Transverse colon (tissue), 4 donors: ENCODE measurements at regions not wholly inside any gene's neighbourhood (a gene's known extent, or its start where the extent isn't known, plus 50 kb on each side); places are given as distances from the start of the nearest gene placed in this dataset.

Experiments used
- DNase-seq: peaks from one replicate; pipeline ENCODE4 v3.0.0-alpha.2; 2019
- H3K27ac ChIP-seq, 4 donors: fragments of 200-600 bp; sonication (generic); 2 replicates each; pipeline ENCODE4 v1.5.1; 2016 to 2018; ENCODE audit warnings: inconsistent platforms in 4 of 4
- H3K27me3 ChIP-seq: fragments of 200-600 bp; sonication (generic); 2 replicates; pipeline ENCODE4 v1.5.1; 2017; ENCODE audit warnings: inconsistent platforms
- H3K36me3 ChIP-seq, 4 donors: fragments of 200-600 bp; sonication (generic); 2 replicates each; pipeline ENCODE4 v1.5.1; 2017 to 2019; ENCODE audit warnings: inconsistent platforms in 4 of 4
- H3K4me1 ChIP-seq, 4 donors: fragments of 200-600 bp; sonication (generic); 2 replicates each; pipeline ENCODE4 v1.5.1; 2017 to 2020; ENCODE audit warnings: inconsistent platforms in 4 of 4
- H3K4me3 ChIP-seq, 4 donors: fragments of 200-600 bp; sonication (generic); 1 replicate in 1 of 4; 2 replicates in 3 of 4; pipeline versions ENCODE4 v1.5.1 to v1.6.1; 2017 to 2019; ENCODE audit warnings: inconsistent platforms in 4 of 4
- H3K9me3 ChIP-seq, 2 donors: fragments of 200-600 bp; sonication (generic); 2 replicates each; pipeline ENCODE4 v1.5.1; 2017 to 2019; ENCODE audit warnings: inconsistent platforms in 2 of 2
- EP300 ChIP-seq: sonication (generic); formaldehyde crosslinking; IDR thresholded peaks from one replicate; pipeline ENCODE4 v1.6.1; 2017; ENCODE audit warnings: antibody characterized with exemption, low read depth
- POLR2A ChIP-seq: fragments of 450-650 bp; IDR thresholded peaks from one replicate; pipeline ENCODE4 v1.6.1; 2016; ENCODE audit warnings: antibody characterized with exemption, mild to moderate bottlenecking, moderate library complexity
- POLR2AphosphoS5 ChIP-seq, 3 donors: sonication (generic); formaldehyde crosslinking; IDR thresholded peaks; one replicate each; pipeline ENCODE4 v1.6.1; 2016; ENCODE audit warnings: antibody characterized with exemption in 3 of 3
- WGBS, 2 donors: methylation state at CpG; one replicate each; pipeline ENCODE4 v1.1.5; 2018; ENCODE audit warnings: low coverage in 1 of 2; 5-methylcytosine and 5-hydroxymethylcytosine counted together
- in situ Hi-C, 4 donors: fragments of 200-750 bp; cut with MboI; loops; one replicate each; pipeline versions ENCODE4 v1.15.0 to v1.15.1; 2017; ENCODE audit warnings: low sequenced_read_pairs in 3 of 4, low pct_ligation_motif_present in 1 of 4, low pct_unique_long_range_greater_than_20kb in 1 of 4
- intact Hi-C: fragments of 100-400 bp; cut with DNase I; formaldehyde crosslinking; loops from one replicate; pipeline ENCODE4 v1.15.1; 2023; ENCODE audit warnings: low total_unique reads
- TF ChIP-seq, protein P1 (sequence below), 5 experiments: fragments of 200-600 bp in 3 of 5; fragments of 450-650 bp in 2 of 5; sonication (generic) in 3 of 5; IDR thresholded peaks; 1 replicate in 2 of 5; 2 replicates in 3 of 5; pipeline ENCODE4 v1.5.1; 2016 to 2017; ENCODE audit warnings: antibody characterized with exemption in 5 of 5, inconsistent platforms in 3 of 5, mild to moderate bottlenecking in 2 of 5, moderate library complexity in 1 of 5

DNA sequence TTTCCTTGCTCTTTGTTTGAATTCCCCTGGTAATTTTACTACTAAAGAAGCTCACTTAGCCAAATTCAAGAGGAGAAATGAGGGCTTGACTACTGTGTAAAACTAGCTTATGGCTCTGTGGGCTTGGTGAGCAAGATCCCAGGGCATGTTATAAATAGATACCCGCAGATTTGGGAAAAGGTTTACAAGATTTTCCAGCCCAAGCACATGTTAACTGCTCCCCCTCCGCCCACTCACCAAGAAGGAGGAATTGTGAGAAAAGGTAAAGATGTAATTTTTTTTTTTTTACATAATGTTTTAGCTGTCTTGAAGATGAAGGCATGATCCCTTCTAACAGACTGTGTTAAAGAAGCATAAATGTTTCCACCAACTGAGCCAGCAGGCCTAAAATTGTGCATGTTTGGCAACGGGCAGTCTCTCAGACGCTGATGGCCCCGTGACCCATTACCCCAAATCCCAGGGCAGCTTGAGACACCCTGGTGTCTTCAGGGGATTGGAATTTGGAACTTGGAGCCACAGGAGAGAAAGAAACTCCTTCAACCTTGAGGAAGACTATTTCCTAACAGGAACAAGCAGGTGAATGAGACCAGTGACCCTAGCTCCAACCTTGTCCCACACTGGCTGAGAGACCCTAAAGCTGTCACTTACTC, 429.8 kb upstream of the CELF2 start:
- 64 to 76% methylated on average over 5 of the region's 5 CpGs for WGBS, 2 donors
- intact Hi-C loops: no loop called here
- in situ Hi-C loops: no loop called here
- Histone ChIP-seq H3K36me3 (no peaks in the 10 kb centered on the region), H3K9me3 (no peaks in the 10 kb centered on the region), H3K27me3 (no peaks in the 10 kb centered on the region), H3K4me3 (no peak overlapping the region), H3K4me1 (no peaks in the 10 kb centered on the region), H3K27ac (no peak overlapping the region)
- DNase-seq: no peak
- TF ChIP-seq POLR2AphosphoS5 (IDR thresholded peaks at IDR 0.05) (no peak), EP300 (no peak), POLR2A (no peak)
- TF ChIP-seq, protein P1, sequence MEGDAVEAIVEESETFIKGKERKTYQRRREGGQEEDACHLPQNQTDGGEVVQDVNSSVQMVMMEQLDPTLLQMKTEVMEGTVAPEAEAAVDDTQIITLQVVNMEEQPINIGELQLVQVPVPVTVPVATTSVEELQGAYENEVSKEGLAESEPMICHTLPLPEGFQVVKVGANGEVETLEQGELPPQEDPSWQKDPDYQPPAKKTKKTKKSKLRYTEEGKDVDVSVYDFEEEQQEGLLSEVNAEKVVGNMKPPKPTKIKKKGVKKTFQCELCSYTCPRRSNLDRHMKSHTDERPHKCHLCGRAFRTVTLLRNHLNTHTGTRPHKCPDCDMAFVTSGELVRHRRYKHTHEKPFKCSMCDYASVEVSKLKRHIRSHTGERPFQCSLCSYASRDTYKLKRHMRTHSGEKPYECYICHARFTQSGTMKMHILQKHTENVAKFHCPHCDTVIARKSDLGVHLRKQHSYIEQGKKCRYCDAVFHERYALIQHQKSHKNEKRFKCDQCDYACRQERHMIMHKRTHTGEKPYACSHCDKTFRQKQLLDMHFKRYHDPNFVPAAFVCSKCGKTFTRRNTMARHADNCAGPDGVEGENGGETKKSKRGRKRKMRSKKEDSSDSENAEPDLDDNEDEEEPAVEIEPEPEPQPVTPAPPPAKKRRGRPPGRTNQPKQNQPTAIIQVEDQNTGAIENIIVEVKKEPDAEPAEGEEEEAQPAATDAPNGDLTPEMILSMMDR (IDR thresholded peaks at IDR 0.05): no peak

DNA sequence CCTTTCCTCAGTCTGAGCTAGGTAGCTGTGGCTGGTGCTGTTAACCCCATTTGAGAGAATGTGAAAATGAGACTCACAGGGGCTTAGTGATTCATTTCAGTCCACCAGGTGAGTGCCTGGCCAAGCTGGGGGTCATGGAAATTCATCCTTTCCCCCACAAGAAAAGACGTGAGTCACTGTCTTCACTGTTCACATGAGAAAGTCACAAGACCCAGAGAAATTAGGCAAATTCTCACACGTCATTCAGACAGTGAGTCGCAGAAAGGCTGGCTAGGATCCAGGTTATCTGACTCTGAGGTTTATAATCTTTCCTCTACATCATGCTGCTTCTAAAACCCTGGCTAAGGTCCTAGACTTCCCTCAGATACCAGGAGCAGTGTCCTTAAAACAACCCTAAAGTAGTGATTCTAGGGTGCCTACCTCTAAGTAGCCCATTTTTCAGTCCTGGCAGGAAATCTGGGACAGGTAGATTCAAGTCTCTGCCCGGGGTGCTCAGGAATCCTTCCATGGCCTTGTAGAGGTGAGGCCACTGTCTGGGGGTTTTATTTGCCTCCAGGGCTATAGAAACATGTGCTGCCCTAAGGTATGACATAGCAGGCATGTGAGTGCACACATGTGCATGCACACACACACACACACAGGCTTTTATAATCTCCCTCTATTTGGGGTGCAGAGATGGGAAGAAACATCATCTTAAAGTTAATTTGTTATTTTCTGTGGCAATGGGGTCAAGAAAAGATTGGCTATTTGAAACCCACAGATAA, 427.9 kb upstream of the CELF2 start:
- TF ChIP-seq POLR2AphosphoS5 (IDR thresholded peaks at IDR 0.05) (no peak), POLR2A (no peak), EP300 (no peak)
- TF ChIP-seq, protein P1 (IDR thresholded peaks at IDR 0.05): no peak
- in situ Hi-C loops (no loop called here), intact Hi-C loops (no loop called here)
- 47 to 50% methylated on average over 2 to 4 of the region's 4 CpGs for WGBS, 2 donors
- Histone ChIP-seq H3K4me1 (no peaks in the 10 kb centered on the region), H3K4me3 (no peak overlapping the region), H3K27me3 (no peaks in the 10 kb centered on the region), H3K9me3 (no peaks in the 10 kb centered on the region), H3K27ac (no peak overlapping the region), H3K36me3 (no peaks in the 10 kb centered on the region)
- no peak for DNase-seq

DNA sequence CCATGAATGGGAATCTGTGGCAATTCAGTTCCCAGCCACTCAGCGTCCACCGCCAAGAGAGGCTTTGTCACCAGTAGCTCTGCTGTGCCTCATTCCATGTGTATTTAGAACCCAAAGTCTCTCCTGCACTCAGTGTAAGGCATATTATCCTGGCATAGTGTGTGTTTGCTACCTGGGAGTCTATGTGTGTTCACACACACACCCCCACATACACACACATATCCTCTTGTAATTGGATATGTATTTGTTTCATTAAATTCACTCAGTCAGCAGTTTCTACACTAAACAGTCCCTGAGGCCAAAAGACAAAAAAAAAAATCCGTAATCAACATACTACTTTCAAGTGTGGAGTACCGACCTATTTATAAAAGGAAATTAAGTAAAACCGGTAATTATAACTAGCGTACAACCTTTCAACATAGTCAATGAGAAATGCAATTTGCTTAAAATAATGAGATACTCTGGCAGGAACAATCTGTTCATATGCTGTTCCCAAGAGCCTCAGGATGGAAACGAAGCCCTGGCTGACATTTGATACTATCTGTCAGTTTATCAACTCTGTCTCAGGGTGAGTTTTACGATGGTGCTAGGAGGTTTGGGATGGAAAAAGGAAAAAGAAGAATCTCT, 425.8 kb upstream of the CELF2 start:
- Histone ChIP-seq H3K27me3 (no peaks in the 10 kb centered on the region), H3K9me3 (no peaks in the 10 kb centered on the region), H3K36me3 (no peaks in the 10 kb centered on the region), H3K4me3 (no peak overlapping the region), H3K4me1 (no peaks in the 10 kb centered on the region), H3K27ac (no peak overlapping the region)
- in situ Hi-C loops (no loop called here), intact Hi-C loops (no loop called here)
- no peak for DNase-seq
- TF ChIP-seq POLR2A: no peak
- no peak for TF ChIP-seq EP300
- WGBS, 2 donors: 78 to 81% methylated on average over 8 of the region's 8 CpGs

DNA sequence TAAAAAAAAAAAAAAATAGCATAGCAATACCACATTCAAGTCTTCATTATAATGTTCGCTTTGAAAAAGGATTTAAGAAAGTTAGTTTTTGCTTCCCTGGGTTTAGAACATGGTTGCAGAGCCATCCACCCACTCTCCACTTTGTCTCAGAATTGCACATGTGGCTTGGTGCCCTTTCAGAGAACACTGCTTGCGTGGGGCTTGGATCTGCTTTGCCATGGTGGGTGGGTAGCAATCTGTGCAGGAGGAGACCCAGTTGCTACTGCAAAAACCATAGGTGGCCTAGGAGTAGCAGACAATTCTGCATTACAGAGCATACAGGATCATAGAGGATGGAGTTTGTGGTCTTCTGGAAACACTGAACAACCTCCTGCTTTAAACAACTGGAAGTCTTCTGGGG, 421.4 kb upstream of the CELF2 start:
- TF ChIP-seq POLR2AphosphoS5 (IDR thresholded peaks at IDR 0.05) (no peak), POLR2A (no peak), EP300 (no peak)
- H3K9me3 ChIP-seq: no peaks in the 10 kb centered on the region
- intact Hi-C loops (no loop called here), in situ Hi-C loops (no loop called here)
- H3K4me3 ChIP-seq: no peak overlapping the region
- no peaks in the 10 kb centered on the region for H3K36me3 ChIP-seq
- H3K27ac ChIP-seq: no peak overlapping the region
- WGBS, 2 donors: 78 to 93% methylated on average over 1 to 2 of the region's 2 CpGs
- H3K27me3 ChIP-seq: no peaks in the 10 kb centered on the region
- DNase-seq: no peak
- H3K4me1 ChIP-seq: no peaks in the 10 kb centered on the region

DNA sequence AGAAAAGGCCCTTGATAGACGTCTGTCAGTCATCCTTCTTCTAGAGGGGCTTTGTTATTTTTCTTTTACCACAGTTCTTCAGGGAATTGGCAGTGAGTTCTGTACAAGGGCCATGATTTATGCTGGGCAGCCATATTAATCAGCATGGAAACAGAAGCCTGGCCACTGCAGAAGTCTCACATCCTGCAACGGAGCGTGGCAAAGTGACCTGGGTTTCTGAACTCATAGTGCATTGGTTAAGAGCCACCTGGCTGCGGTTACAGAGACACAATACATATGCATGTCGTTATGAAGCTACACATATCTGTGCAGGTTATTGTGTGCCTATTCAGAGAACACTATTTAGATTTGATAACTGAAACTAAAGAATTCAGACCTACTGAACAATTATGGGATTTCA, 419.4 kb upstream of the CELF2 start:
- H3K36me3 ChIP-seq: no peaks in the 10 kb centered on the region
- H3K9me3 ChIP-seq: no peaks in the 10 kb centered on the region
- H3K27ac ChIP-seq: no peak overlapping the region
- no peaks in the 10 kb centered on the region for H3K4me1 ChIP-seq
- H3K27me3 ChIP-seq: no peaks in the 10 kb centered on the region
- H3K4me3 ChIP-seq: no peak overlapping the region
- intact Hi-C loops (no loop called here), in situ Hi-C loops (no loop called here)
- 75 to 83% methylated on average over 1 to 5 of the region's 5 CpGs for WGBS, 2 donors
- no peak for TF ChIP-seq POLR2AphosphoS5 (IDR thresholded peaks at IDR 0.05)
- TF ChIP-seq, protein P1 (IDR thresholded peaks at IDR 0.05): no peak
- no peak for TF ChIP-seq EP300
- no peak for TF ChIP-seq POLR2A
- DNase-seq: no peak
